HG03135 (cell line): ENCODE measurements at regions not wholly inside any gene's neighbourhood (a gene's known extent, or its start where the extent isn't known, plus 50 kb on each side); places are given as distances from the start of the nearest gene placed in this dataset.
"Not testable (repeated sequence)": the region's sequence is repeated elsewhere in the genome, so short reads cannot be mapped to it uniquely, and the experiment has no call there.

ENCODE experiments used
- ATAC-seq: cut with Tn5 transposase; IDR thresholded peaks from one replicate; pipeline ENCODE4 v1.9.1; 2021; ENCODE audit warnings: mild to moderate bottlenecking, moderate library complexity; ENCODE audit not compliant: unreplicated experiment

DNA sequence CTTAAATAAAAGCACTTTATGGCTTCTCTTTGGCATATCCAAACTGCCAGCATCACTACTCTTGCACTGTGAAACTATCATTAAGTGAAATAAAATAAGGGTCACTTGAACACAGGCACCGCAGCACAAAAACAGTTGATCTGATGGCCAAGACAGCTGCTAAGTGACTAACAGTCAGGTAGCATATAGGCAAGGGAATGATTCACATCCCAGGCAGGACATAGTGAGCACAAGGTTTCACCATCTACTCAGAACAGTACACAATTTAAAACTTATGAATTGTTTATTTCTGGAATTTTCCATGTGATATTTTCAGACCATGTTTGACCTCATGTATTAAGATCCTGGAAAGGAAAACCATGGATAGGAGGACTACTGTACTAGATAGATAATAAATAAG, 214.2 kb downstream of the MREG start:
- ATAC-seq, result no peak

DNA sequence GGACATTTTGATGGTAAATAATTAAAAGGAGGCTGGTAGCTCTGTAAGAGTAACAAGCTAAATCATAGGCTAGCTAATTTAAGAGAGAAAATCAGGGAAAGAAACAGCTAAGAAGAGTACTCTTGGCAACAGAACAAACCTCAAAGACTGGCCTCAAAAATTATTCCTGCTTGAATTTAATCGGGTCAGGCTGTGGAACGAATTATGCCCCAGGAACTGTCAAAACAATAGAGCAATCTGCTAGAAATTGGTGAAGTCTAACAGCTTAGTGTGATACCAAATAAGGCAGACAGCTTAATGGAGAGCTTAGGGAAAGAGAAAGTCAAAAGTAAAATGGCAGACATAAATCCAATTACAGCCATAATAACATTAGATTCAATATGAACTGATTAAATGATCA, 215.7 kb downstream of the MREG start:
- no peak for ATAC-seq

DNA sequence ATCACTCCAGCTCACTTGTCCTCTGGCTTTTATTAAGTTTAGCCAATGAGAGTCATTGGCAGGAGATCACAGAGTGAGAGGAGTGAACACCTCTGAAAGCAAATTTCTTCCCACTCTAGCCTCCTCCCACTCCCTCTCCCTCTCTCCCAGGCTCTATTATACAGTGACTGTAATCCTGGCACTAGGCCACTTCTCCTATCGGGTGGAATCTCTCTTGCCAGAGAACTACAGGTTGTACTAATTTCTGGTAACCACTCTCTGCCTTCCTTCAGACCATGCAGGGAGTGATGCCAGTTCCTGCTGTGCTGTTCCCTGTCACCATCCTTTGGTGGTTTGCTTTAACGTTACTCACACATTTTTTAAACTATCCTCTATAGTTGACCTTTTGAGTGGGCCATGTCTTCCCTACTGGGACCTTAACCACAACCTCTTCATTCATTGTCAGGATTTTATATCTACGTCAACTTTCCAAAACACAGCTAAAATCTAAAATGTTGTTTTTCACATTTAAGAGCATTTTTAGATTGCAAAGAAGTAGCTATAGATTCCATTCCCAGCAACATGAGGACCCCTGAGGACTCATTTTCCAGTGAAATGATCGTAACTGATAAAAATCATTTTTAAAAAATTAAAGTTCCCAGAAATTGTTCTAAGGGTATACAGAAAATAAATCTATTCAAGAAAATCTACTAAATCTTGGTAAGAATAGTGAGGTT, 217.1 kb downstream of the MREG start:
- no peak for ATAC-seq

DNA sequence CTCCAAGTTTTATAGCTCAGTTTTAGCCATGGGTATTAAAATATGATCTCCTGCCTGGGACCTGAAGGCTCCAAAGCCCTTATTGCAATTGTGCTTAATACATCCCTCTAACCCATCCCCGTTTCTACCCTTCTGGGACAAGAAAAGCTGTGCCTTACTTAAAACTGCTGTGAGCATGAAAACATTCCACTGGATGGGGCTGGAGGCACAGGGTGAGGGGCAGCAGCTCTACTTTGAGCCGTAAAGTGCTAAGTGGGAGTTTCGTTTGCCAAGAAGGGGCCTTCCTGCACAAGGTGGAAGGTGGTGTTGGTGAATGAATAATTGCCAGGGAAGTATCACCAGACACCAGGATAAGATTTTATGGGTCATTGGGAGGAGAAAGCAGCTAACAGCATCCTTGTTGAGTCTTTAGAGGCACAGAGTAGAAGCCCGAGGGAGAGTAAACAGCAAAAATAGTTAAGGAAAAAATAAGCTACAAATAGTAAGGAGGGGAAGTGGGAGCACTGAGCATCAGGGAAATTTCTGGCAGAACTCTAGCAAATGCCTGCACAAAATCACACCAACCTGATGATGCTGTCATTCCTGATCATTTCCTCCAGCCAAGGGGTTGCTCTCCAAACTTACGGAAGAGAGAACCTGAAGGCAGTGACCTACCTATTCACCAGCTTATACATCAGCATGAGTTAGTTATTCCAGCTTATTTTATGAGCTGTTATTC, 218.4 kb downstream of the MREG start:
- no peak for ATAC-seq

DNA sequence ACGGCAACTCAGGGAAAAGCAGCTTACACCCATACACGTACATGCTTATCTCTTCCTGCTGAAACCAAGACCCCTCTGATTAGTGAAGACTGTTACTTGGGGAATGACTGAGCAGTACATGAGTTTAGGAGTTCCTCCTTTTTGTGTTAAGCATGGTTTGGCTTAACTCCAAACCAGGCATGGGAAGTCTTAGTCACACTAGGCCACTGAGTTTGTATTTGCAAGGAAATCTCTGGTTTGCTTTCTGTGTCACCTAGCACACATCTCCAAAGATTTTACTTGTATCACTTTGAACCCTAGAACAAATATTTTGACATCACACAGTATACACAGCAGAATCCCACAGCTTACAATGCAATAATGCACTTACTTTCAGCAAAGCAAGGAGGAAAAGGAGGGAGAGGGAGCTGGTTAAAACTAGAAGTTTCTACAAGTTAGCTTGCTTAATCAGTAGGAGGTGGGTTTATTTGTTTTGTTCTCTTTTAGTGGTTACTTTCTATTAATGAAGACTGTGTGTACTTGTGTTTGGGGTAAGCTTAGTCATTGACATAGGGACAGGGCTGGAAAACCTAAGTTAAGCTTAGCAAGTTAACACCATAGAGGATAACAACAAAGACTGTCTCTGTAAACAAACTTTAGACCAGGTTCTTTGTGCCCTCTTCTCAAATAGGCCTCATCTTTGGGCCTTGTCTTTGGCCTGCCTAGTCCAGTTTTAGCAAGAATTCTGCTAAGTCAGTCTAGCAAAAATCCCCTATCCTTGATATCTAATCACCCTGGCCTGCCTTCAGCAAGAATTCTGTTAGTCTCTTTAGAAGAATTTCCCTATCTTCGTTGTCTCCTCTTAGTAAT, 219.4 kb downstream of the MREG start:
- ATAC-seq, result no peak

DNA sequence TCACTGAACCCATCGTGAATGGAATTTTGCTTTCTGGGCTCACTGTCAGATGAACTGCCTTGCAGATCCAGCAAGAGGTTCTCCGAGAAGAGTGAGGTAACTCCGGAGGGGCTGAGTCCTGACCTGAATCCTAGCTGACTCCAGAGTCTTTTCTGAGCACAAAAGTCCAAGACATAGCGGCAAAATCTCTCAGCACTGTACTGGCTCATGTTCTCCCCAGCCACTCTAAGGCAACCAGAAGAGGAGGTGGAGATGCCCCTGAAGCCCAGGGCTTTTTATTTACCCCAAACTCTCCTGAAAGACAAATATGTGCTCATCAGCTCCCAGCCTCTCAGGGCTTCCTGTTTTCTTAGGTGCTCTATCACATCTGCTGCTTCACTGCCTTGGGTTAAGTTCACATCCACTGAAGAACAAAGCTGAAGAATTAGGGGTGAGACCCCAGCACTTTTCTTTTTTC, 221.8 kb downstream of the MREG start:
- no peak for ATAC-seq

DNA sequence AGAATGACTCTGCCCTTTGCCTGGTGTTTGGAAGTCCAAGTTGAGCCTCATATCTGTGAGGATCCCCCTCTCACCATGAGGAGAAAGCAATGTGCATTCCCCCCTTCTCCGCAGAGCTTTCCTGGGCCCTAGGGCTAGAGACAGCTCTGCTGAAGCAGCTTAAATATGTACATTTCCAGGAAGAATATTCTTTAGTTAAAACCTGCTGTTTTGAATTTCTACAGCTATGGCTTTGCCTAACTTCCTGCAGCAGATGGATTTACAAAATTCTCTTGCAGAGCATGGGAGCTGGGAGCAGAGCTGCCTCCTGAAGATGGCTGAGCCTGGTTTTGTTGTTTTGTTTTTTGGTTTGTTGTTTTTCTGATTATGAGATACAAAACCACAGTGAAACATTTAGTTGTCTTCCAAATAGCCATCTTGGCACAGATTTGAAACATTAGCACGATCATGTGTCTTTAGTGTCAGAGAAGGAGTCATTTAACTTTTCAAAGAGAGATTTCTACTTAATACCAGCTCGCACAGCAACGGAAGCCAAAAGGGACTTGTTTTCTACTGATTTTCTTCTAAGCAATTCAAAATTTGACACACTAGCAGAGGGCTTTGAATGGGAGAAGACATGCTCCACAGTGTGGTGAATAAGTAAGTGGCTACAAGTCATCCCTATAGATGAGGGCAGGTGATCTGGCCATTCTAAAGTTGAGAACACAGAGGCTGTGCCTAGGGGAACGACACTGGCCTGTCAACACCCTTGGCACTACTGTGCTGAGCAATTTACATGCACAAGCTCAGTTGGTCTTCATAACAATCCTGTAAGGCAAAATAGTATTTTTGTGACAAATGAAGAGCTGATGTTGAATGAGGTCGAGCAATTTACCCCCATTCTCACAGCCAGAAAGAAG, 222.6 kb downstream of the MREG start:
- no peak for ATAC-seq

DNA sequence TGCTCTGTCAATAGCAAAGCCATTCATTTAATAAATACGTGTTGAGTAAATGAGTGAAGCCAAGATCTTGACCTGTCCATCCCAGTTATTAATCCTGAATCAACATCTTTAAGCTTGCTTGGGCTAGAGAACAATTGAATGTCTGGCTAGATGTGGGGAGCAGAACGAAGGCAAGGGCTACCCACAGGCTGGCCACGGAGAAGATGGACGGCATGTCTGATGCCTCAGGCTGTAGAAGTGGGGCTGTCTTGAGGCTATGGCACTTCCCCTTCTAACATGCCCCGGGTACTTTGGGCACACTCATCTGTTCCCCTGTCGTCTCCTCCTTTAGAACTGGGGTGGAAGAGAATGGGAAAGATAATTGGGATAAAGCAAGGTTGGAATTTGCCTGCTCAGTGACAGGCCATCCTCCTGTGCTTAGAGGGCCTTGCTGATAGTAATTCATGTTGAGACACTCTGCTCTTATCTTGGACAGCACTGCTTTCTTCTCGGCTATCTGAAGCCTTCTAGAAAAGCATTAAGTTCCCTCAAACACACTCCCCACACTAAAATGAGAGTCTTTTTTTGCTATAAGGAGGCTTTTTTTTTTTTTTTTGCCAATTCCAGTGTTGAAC, 225.7 kb downstream of the MREG start:
- no peak for ATAC-seq

DNA sequence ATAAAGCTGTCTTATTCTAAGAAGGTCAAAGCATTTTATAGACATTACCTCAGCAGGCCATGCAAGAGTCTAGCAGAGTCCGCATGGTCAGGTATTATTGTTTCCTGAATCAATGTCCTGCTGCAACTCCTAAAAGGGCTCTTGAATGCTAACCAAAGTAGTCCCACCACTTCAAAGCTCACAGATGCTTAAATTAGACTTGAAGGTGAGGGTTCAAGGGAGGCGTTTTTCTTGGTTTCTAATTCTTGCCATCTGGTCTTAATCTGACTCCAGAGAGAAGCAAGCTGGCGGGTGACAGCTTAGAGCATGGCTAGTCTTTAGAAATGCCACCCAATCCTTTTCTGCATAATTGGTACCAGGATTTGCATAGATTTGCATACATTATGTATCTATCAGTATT, 226.3 kb downstream of the MREG start:
- no peak for ATAC-seq

DNA sequence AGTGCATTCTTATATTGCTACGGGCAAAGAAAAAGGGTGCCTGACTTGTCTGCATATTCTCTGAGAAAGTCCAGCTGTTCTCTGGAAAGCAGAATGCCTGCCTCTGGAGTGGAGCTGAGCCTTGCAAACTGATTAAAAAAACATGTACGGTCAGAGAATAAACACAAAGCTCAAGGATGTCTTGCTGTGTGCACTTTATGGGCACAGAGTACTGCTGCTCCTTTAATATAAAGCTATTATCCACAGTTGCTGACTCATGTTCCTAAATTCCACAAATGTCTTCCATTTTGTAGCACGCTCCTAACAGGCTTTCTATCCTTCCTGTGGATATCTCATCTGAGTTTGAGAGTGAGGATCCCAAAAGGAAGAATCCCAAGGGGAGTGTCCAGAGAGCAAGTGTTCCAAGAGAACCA, 229.0 kb downstream of the MREG start:
- ATAC-seq, result no peak

DNA sequence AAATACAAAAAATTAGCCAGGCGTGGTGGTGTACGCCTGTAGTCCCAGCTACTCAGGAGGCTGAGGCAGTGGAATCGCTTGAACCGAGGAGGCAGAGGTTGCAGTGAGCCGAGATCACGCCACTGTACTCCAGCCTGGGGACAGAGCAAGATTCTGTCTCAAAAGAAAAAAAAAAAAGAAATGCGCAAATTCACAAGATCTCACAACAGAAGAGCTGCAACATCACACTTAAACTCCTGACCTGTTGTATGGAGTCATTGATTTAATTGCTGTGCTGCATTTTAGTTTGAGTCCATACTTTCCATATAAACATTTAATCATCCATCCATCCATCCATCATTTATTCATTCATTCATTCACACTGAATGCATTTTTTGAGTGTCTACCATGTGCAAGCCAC, 229.7 kb downstream of the MREG start:
- ATAC-seq, result not testable (repeated sequence)

DNA sequence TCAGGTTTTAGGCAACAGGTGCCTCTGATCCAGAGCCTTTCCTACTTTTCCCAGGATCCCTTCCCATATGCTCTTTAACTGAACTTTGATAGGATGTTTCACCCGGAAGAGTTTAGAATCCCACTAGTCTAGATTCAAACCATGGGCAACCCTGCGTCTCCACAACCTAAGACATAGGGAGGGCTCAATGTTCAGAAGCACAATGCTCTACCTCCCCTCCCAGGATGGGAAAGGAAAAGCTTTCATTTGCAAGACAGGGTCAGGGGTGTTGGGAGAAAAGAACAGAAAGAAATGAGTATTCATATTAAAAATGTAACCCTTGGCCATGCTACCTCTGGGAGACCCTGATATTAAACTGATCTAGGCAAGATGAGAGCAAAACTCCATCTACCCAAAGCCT, 230.4 kb downstream of the MREG start:
- ATAC-seq, result no peak

DNA sequence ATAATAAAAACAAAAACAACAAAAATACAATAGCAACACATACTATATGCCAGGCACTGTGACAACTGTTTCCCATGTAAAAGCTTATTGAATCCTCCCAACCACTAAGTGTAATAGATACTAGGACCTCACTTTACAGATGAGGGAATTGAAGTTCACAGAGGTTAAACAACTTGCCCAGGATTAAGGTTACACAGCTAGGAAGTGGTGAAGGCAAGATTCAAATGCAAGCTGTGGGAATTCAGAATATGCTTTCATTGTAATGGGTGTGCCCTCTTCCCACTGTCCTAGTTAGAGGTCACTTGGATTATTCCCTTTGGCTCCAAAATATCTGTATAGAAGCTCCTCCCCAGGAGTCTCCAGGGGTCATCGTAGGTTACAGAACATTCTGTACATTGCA, 231.1 kb downstream of the MREG start:
- no peak for ATAC-seq

DNA sequence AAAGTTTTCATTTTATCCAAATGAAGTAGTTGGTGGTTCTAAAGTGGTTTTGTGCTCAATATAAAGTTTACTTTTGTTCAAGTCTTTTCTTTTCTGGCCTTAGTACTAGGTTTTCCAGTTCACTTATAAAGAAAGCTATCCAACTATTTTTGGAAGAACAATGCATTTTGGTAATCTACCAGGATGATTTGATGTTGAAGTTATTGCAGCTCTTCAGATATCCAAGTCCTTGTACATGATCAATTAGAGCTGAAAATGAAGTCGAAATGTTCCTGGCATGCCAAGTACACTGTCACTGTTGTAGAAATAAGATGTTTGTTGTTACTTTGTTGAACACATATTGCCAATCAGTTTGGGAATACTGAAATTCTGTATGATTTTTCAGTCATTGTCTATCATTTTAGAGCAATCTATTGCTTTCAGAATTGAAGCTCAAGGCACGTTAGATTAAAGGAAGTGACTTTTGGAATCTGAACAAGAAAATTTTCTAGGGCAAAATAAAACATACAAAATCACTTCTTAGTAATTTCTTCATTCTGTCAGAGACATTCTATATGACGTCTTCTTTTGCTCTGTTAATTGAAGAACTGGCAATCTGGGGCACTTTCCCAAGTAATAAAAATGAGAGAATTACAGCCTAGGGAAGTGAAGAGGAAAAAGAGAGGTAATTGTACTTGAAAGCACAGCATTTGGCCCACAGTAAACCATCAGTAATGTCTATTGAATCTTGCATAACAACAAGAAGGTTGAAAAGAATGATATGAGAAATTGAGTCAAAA, 232.3 kb downstream of the MREG start:
- no peak for ATAC-seq

DNA sequence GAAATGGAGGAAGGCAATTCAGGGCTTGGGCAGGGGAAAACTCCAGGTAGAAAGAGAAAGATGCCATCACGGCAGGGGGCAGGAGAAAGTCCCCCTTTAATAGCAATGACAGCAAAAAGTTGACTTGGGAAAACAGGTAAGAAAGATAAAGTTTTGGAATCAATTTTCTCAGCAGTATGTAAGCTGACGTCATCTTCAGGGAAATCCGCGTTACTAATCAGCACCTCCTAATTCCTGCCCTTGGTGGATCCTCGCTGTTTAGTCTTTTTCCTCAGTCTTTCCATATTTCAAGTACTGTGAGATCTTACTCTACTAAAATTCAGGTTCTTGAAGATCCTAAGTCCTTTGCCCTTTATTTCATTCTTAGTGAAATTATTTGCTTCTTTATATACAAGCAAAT, 233.0 kb downstream of the MREG start:
- no peak for ATAC-seq

DNA sequence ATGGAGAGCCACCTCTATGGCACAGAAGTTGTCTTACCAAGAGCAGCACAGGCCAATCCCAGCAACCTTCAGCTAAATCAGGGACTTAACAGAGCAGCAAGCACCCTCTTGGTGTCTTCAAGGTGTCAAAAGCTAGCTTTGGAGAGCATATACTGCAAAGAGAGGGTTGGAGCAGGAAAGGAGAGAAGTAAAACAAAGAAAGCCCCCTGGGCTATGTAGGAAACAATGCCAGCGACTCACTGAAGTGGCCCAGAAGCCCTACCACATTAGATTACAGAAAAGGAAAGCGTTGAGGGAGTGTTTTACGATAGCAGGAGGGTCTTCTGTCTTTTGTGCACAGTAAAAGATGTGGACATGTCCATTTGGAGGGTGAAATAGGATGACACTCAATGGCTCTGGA, 233.4 kb downstream of the MREG start:
- no peak for ATAC-seq

DNA sequence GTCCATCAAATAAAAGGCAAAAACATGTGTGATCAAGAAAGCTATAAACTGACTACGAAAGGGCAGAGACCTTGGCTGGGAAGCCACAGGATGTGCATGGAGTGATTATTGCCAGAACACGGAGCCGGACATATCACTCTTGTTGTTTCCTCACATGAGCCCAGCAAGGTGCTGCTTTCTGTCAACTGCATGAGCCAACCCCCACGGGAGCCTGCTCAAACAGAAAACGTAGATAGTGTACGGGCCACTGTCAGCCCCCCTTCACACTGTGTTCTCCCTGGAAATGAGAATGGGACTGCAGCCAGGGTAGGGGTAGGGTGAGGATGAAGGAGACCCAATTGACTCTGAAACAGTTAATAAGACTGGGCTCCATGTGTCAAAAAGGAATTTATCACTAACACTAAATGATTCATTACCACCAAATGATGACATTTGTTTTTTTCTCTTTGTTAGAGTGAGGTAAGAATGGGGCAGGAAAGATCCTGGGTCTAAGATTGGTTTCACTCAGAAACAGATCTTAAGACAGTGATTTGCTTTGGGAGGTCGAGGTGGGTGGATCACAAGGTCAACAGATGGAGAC, 235.8 kb downstream of the MREG start:
- ATAC-seq, result no peak

DNA sequence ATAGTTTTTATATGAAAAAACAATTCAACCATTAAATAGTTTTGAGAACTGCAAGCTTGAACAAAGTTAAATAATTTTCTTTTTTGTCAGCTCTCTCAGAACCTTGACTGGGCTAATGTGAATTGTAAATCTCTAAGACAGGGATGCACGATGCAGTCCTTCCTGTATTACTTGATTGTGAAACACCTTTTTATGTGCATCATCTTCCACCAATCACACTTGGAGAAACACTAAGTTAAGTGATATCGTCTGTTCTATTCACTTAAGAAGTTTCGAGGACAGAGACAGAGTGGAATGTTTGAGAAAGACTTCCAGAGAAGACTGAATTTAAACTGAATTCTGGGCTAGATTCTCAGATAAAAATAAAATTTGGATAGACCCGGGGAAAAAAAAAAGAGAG, 238.2 kb downstream of the MREG start:
- no peak for ATAC-seq

DNA sequence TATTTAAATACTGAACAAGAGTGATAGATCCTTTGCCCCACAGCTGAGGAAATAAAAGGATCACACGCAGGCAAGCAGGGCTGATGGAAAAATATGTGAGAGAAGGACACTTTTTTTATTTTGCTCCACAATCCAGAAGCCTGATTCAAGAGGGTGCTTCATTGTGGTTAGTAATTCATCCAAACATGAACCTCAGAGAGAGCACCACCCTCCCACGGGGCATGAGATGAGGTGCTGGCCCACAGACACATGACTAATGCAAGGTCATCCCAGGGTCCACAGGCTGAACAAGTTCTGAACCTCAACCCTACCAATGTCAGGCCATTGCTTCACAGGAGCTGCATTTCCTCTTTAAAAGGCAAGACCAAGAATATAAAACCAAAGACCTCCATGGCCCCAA, 239.6 kb downstream of the MREG start:
- ATAC-seq, result no peak
